Kidney (tissue), 13 donors: ENCODE measurements at regions not wholly inside any gene's neighbourhood (a gene's known extent, or its start where the extent isn't known, plus 50 kb on each side); places are given as distances from the start of the nearest gene placed in this dataset.

Experiments used
- DNase-seq, 5 donors: peaks; one replicate each; pipeline ENCODE4 v3.0.0-alpha.2; 2013 to 2020
- FAIRE-seq: peaks from 2 replicates; lab custom pipeline; 2012; peaks lifted over from hg19 to GRCh38; lab: Jason Lieb, UNC
- H3K27ac ChIP-seq, 2 donors: one replicate each; pipeline ENCODE4 v1.7.0; 2013; ENCODE audit warnings: low read depth in 2 of 2, low read length in 2 of 2, inconsistent platforms in 1 of 2
- H3K27me3 ChIP-seq: one replicate; pipeline ENCODE4 v1.7.1; 2013; ENCODE audit warnings: low read length, inconsistent platforms; ENCODE audit not compliant: control insufficient read depth, insufficient read depth
- H3K36me3 ChIP-seq, 3 donors: one replicate each; pipeline versions ENCODE4 v1.7.0 to v1.7.1; 2013; ENCODE audit warnings: low read length in 3 of 3, control low read depth in 1 of 3, inconsistent platforms in 1 of 3; ENCODE audit not compliant: insufficient read depth in 3 of 3, control insufficient read depth in 2 of 3
- H3K4me1 ChIP-seq, 3 donors: one replicate each; pipeline versions ENCODE4 v1.7.0 to v1.7.1; 2013; ENCODE audit warnings: low read length in 3 of 3, inconsistent platforms in 1 of 3, low read depth in 1 of 3; ENCODE audit not compliant: control insufficient read depth in 2 of 3, insufficient read depth in 2 of 3
- H3K4me3 ChIP-seq, 3 donors: one replicate each; pipeline versions ENCODE4 v1.7.0 to v1.8.1; 2013; ENCODE audit warnings: low read length in 3 of 3, control low read depth in 1 of 3, inconsistent platforms in 1 of 3
- H3K9ac ChIP-seq, 3 donors: one replicate each; pipeline versions ENCODE4 v1.7.0 to v1.7.1; 2013; ENCODE audit warnings: low read length in 3 of 3, control low read depth in 1 of 3, inconsistent platforms in 1 of 3
- H3K9me3 ChIP-seq, 3 donors: one replicate each; pipeline versions ENCODE4 v1.7.0 to v1.7.1; 2013; ENCODE audit warnings: low read length in 3 of 3, control low read depth in 1 of 3, inconsistent platforms in 1 of 3; ENCODE audit not compliant: control insufficient read depth in 2 of 3, insufficient read depth in 1 of 3
- CTCF ChIP-seq: IDR thresholded peaks from 3 replicates; pipeline ENCODE4 v1.5.1; 2012; ENCODE audit warnings: mild to moderate bottlenecking, moderate library complexity, borderline replicate concordance; ENCODE audit not compliant: insufficient read depth; ENCODE audit errors: extremely low read depth
- intact Hi-C: fragments of 100-400 bp; cut with DNase I; formaldehyde crosslinking; loops from one replicate; pipeline ENCODE4 v1.11.1; 2022
- donor health status: control.
- donor health status: control.
- donor health status: control.
- donor health status: control.
- donor health status: control.
- donor health status: DM: yes; HTN: yes; CAD: no.
- donor health status: Normal renal cell carcinoma (clear cell type).

- Histone ChIP-seq H3K9me3 (no peaks in the 10 kb centered on the region), H3K9ac (no peak overlapping the region), H3K4me3 (no peak overlapping the region), H3K27me3 (no peaks in the 10 kb centered on the region), H3K27ac (no peak overlapping the region), H3K4me1 (no peaks in the 10 kb centered on the region), H3K36me3 (no peaks in the 10 kb centered on the region)
- FAIRE-seq (no peak), DNase-seq (no peak)
- TF ChIP-seq CTCF, result no peak
- intact Hi-C loops, result no loop called here
Observed at GRCh38 chr17:6209829-6210228, 139.7 kb downstream of the WSCD1 start.

GRCh38 chr17:6208608-6209180 lies 138.5 kb downstream of the WSCD1 start:
- intact Hi-C loops, result no loop called here
- DNase-seq (no peak), FAIRE-seq (no peak)
- Histone ChIP-seq H3K4me1 (no peaks in the 10 kb centered on the region), H3K9me3 (no peaks in the 10 kb centered on the region), H3K27me3 (no peaks in the 10 kb centered on the region), H3K4me3 (no peak overlapping the region), H3K36me3 (no peaks in the 10 kb centered on the region), H3K27ac (no peak overlapping the region), H3K9ac (no peak overlapping the region)
- no peak for TF ChIP-seq CTCF

- no peak for TF ChIP-seq CTCF
- FAIRE-seq (no peak), DNase-seq (no peak)
- no peak overlapping the region for H3K27ac ChIP-seq
- H3K4me3 ChIP-seq, result no peak overlapping the region
- no peak overlapping the region for H3K9ac ChIP-seq
- no peaks in the 10 kb centered on the region for H3K9me3 ChIP-seq
- H3K27me3 ChIP-seq, result no peaks in the 10 kb centered on the region
- intact Hi-C loops, result no loop called here
- H3K36me3 ChIP-seq, result no peaks in the 10 kb centered on the region
- H3K4me1 ChIP-seq, result no peaks in the 10 kb centered on the region
Observed at GRCh38 chr17:6205525-6205924, 135.3 kb downstream of the WSCD1 start.

GRCh38 chr17:6205033-6205432 lies 134.9 kb downstream of the WSCD1 start:
- TF ChIP-seq CTCF, result no peak
- Histone ChIP-seq H3K4me3 (no peak overlapping the region), H3K27me3 (no peaks in the 10 kb centered on the region), H3K9ac (no peak overlapping the region), H3K9me3 (no peaks in the 10 kb centered on the region), H3K4me1 (no peaks in the 10 kb centered on the region), H3K36me3 (no peaks in the 10 kb centered on the region), H3K27ac (no peak overlapping the region)
- intact Hi-C loops, result no loop called here
- FAIRE-seq (no peak), DNase-seq (no peak)
